ENCODE measurements at regions not wholly inside any gene's neighbourhood (a gene's known extent, or its start where the extent isn't known, plus 50 kb on each side); places are given as distances from the start of the nearest gene placed in this dataset.

GRCh38 chr7:34240417-34240816 is 335.1 kb downstream of the BMPER start:
- Mint-ChIP-seq H3K27ac (no peak overlapping the region), H3K27me3 (no peaks in the 10 kb centered on the region), H3K4me3 (no peak overlapping the region), H3K36me3 (no peaks in the 10 kb centered on the region), H3K4me1 (no peaks in the 10 kb centered on the region), H3K9me3 (peaks cover 2% of the 10 kb centered on the region)
- no peak for DNase-seq

GRCh38 chr7:34242391-34242790 is 337.1 kb downstream of the BMPER start:
- Mint-ChIP-seq H3K9me3 (peaks cover 2% of the 10 kb centered on the region), H3K4me1 (no peaks in the 10 kb centered on the region), H3K36me3 (no peaks in the 10 kb centered on the region), H3K4me3 (no peak overlapping the region), H3K27ac (no peak overlapping the region), H3K27me3 (no peaks in the 10 kb centered on the region)
- no peak for DNase-seq

- Mint-ChIP-seq H3K27ac (no peak overlapping the region), H3K9me3 (peaks cover 2% of the 10 kb centered on the region), H3K4me3 (no peak overlapping the region), H3K4me1 (no peaks in the 10 kb centered on the region), H3K36me3 (no peaks in the 10 kb centered on the region), H3K27me3 (no peaks in the 10 kb centered on the region)
- no peak for DNase-seq
Measured at GRCh38 chr7:34245246-34245645, 339.9 kb downstream of the BMPER start.

- no peak for DNase-seq
- Mint-ChIP-seq H3K36me3 (no peaks in the 10 kb centered on the region), H3K27ac (no peak overlapping the region), H3K27me3 (no peaks in the 10 kb centered on the region), H3K4me1 (no peaks in the 10 kb centered on the region), H3K4me3 (no peak overlapping the region), H3K9me3 (peaks cover 2% of the 10 kb centered on the region)
Measured at GRCh38 chr7:34247468-34247867, 342.1 kb downstream of the BMPER start.

- Mint-ChIP-seq H3K27me3 (no peaks in the 10 kb centered on the region), H3K4me3 (no peak overlapping the region), H3K4me1 (no peaks in the 10 kb centered on the region), H3K9me3 (no peaks in the 10 kb centered on the region), H3K36me3 (no peaks in the 10 kb centered on the region), H3K27ac (no peak overlapping the region)
- DNase-seq = no peak
Measured at GRCh38 chr7:34249192-34249591, 343.9 kb downstream of the BMPER start.

- Mint-ChIP-seq H3K4me3 (no peak overlapping the region), H3K27me3 (no peaks in the 10 kb centered on the region), H3K36me3 (no peaks in the 10 kb centered on the region), H3K9me3 (no peaks in the 10 kb centered on the region), H3K4me1 (no peaks in the 10 kb centered on the region), H3K27ac (no peak overlapping the region)
- no peak for DNase-seq
Measured at GRCh38 chr7:34260279-34260678, 354.9 kb downstream of the BMPER start.

- H3K36me3 Mint-ChIP-seq = no peaks in the 10 kb centered on the region
Measured at GRCh38 chr7:34263168-34263567, 357.8 kb downstream of the BMPER start.

GRCh38 chr7:34269084-34269483 is 363.7 kb downstream of the BMPER start:
- no peak for DNase-seq
- no peak overlapping the region for H3K4me3 Mint-ChIP-seq
- H3K27ac Mint-ChIP-seq = no peak overlapping the region
- H3K36me3 Mint-ChIP-seq = no peaks in the 10 kb centered on the region
- H3K27me3 Mint-ChIP-seq = no peaks in the 10 kb centered on the region
- H3K4me1 Mint-ChIP-seq = no peaks in the 10 kb centered on the region
- peaks cover 1% of the 10 kb centered on the region for H3K9me3 Mint-ChIP-seq

More at GRCh38 chr7:34263168-34263567, 357.8 kb downstream of the BMPER start:
- Mint-ChIP-seq H3K27me3 (no peaks in the 10 kb centered on the region), H3K4me1 (no peaks in the 10 kb centered on the region), H3K4me3 (no peak overlapping the region), H3K27ac (no peak overlapping the region), H3K9me3 (peaks cover under 1% of the 10 kb centered on the region)
- DNase-seq = no peak

- Mint-ChIP-seq H3K27me3 (no peaks in the 10 kb centered on the region), H3K9me3 (no peaks in the 10 kb centered on the region)
- no peak for DNase-seq
Measured at GRCh38 chr7:34275624-34276023, 370.3 kb downstream of the BMPER start.

GRCh38 chr7:34277016-34277802 is 371.9 kb downstream of the BMPER start:
- H3K27me3 Mint-ChIP-seq = no peaks in the 10 kb centered on the region
- no peaks in the 10 kb centered on the region for H3K4me1 Mint-ChIP-seq
- no peak overlapping the region for H3K4me3 Mint-ChIP-seq
- H3K27ac Mint-ChIP-seq = no peak overlapping the region
- DNase-seq = no peak
- H3K36me3 Mint-ChIP-seq = no peaks in the 10 kb centered on the region
- H3K9me3 Mint-ChIP-seq = no peaks in the 10 kb centered on the region

More at GRCh38 chr7:34275624-34276023, 370.3 kb downstream of the BMPER start:
- Mint-ChIP-seq H3K27ac (no peak overlapping the region), H3K4me1 (no peaks in the 10 kb centered on the region), H3K36me3 (no peaks in the 10 kb centered on the region), H3K4me3 (no peak overlapping the region)

GRCh38 chr7:34277803-34278199 is 372.5 kb downstream of the BMPER start:
- Mint-ChIP-seq H3K27ac (no peak overlapping the region), H3K4me3 (no peak overlapping the region), H3K9me3 (no peaks in the 10 kb centered on the region), H3K27me3 (no peaks in the 10 kb centered on the region), H3K36me3 (no peaks in the 10 kb centered on the region), H3K4me1 (no peaks in the 10 kb centered on the region)
- no peak for DNase-seq

GRCh38 chr7:34281260-34281659 is 375.9 kb downstream of the BMPER start:
- no peak overlapping the region for H3K27ac Mint-ChIP-seq
- no peaks in the 10 kb centered on the region for H3K36me3 Mint-ChIP-seq
- DNase-seq = no peak
- H3K4me3 Mint-ChIP-seq = no peak overlapping the region
- no peaks in the 10 kb centered on the region for H3K4me1 Mint-ChIP-seq
- no peaks in the 10 kb centered on the region for H3K9me3 Mint-ChIP-seq
- H3K27me3 Mint-ChIP-seq = no peaks in the 10 kb centered on the region

- no peak for DNase-seq
- Mint-ChIP-seq H3K9me3 (no peaks in the 10 kb centered on the region), H3K4me1 (no peaks in the 10 kb centered on the region)
Measured at GRCh38 chr7:34282271-34282670, 375.7 kb upstream of the NPSR1 start.

GRCh38 chr7:34296663-34297062 is 361.4 kb upstream of the NPSR1 start:
- H3K4me3 Mint-ChIP-seq = no peak overlapping the region
- H3K36me3 Mint-ChIP-seq = no peaks in the 10 kb centered on the region
- H3K9me3 Mint-ChIP-seq = peaks cover 5% of the 10 kb centered on the region
- no peak overlapping the region for H3K27ac Mint-ChIP-seq
- DNase-seq = no peak
- H3K4me1 Mint-ChIP-seq = no peaks in the 10 kb centered on the region
- H3K27me3 Mint-ChIP-seq = no peaks in the 10 kb centered on the region

More at GRCh38 chr7:34282271-34282670, 375.7 kb upstream of the NPSR1 start:
- Mint-ChIP-seq H3K4me3 (no peak overlapping the region), H3K27ac (no peak overlapping the region), H3K36me3 (no peaks in the 10 kb centered on the region), H3K27me3 (no peaks in the 10 kb centered on the region)

- H3K36me3 Mint-ChIP-seq = no peaks in the 10 kb centered on the region
- no peaks in the 10 kb centered on the region for H3K9me3 Mint-ChIP-seq
- no peaks in the 10 kb centered on the region for H3K27me3 Mint-ChIP-seq
- no peaks in the 10 kb centered on the region for H3K4me1 Mint-ChIP-seq
- no peak overlapping the region for H3K27ac Mint-ChIP-seq
- no peak overlapping the region for H3K4me3 Mint-ChIP-seq
- no peak for DNase-seq
Measured at GRCh38 chr7:34298492-34299013, 359.5 kb upstream of the NPSR1 start.

GRCh38 chr7:34299066-34299465 is 359.0 kb upstream of the NPSR1 start:
- DNase-seq = no peak
- Mint-ChIP-seq H3K4me1 (no peaks in the 10 kb centered on the region), H3K27ac (no peak overlapping the region), H3K4me3 (no peak overlapping the region), H3K36me3 (no peaks in the 10 kb centered on the region), H3K9me3 (no peaks in the 10 kb centered on the region), H3K27me3 (no peaks in the 10 kb centered on the region)

Measured in activated naive CD8-positive, alpha-beta T cell treated with anti-CD3 and anti-CD28 coated beads for 36 hours (primary cell).